Smooth muscle cell (in vitro differentiated cells): ENCODE measurements at regions not wholly inside any gene's neighbourhood (a gene's known extent, or its start where the extent isn't known, plus 50 kb on each side); places are given as distances from the start of the nearest gene placed in this dataset.

Experiments
- DNase-seq: peaks from one replicate; lab custom pipeline; 2025; ENCODE audit not compliant: unreplicated experiment; lab: John Stamatoyannopoulos, UW
- H2AFZ ChIP-seq: fragments of 200-600 bp; sonication (generic); 2 replicates; pipeline ENCODE4 v1.6.0; 2016; ENCODE audit warnings: antibody characterized with exemption, low read depth, mild to moderate bottlenecking
- H3F3A ChIP-seq: fragments of 200-600 bp; sonication (generic); 2 replicates; pipeline ENCODE4 v1.6.0; 2017; ENCODE audit warnings: antibody characterized with exemption, low read depth
- H3K27ac ChIP-seq: fragments of 200-600 bp; sonication (generic); 2 replicates; pipeline ENCODE4 v1.5.1; 2016; ENCODE audit warnings: low read depth, mild to moderate bottlenecking
- H3K27me3 ChIP-seq: fragments of 200-600 bp; sonication (generic); 2 replicates; pipeline ENCODE4 v1.6.1; 2016; ENCODE audit warnings: low read depth, mild to moderate bottlenecking
- H3K36me3 ChIP-seq: fragments of 200-600 bp; sonication (generic); 2 replicates; pipeline ENCODE4 v1.5.1; 2016; ENCODE audit warnings: low read depth
- H3K4me1 ChIP-seq: fragments of 200-600 bp; sonication (generic); 2 replicates; pipeline ENCODE4 v1.5.1; 2016; ENCODE audit warnings: low read depth
- H3K4me2 ChIP-seq: fragments of 200-600 bp; sonication (generic); 2 replicates; pipeline ENCODE4 v1.6.0; 2016; ENCODE audit warnings: mild to moderate bottlenecking
- H3K4me3 ChIP-seq: fragments of 200-600 bp; sonication (generic); 2 replicates; pipeline ENCODE4 v1.5.1; 2016; ENCODE audit warnings: mild to moderate bottlenecking
- H3K79me2 ChIP-seq: fragments of 200-600 bp; sonication (generic); 2 replicates; pipeline ENCODE4 v1.6.0; 2016; ENCODE audit warnings: low read depth, mild to moderate bottlenecking
- H3K9ac ChIP-seq: fragments of 200-600 bp; sonication (generic); 2 replicates; pipeline ENCODE4 v1.6.0; 2016; ENCODE audit warnings: low read depth
- H3K9me3 ChIP-seq: fragments of 200-600 bp; sonication (generic); replicated peaks from 2 replicates; pipeline ENCODE4 v1.5.1; 2016; ENCODE audit warnings: low read depth
- H4K20me1 ChIP-seq: fragments of 200-600 bp; sonication (generic); 2 replicates; pipeline ENCODE4 v1.6.0; 2016; ENCODE audit warnings: low read depth
- WGBS: methylation state at CpG from one replicate; pipeline ENCODE4 v1.1.7; 2016; ENCODE audit warnings: low lambda C conversion rate; 5-methylcytosine and 5-hydroxymethylcytosine counted together
- TF ChIP-seq, protein P1 (sequence below): fragments of 200-600 bp; sonication (generic); IDR thresholded peaks from 2 replicates; pipeline ENCODE4 v1.5.1; 2017; ENCODE audit warnings: borderline replicate concordance, mild to moderate bottlenecking, antibody characterized with exemption; ENCODE audit not compliant: insufficient read depth, poor library complexity, severe bottlenecking

DNA sequence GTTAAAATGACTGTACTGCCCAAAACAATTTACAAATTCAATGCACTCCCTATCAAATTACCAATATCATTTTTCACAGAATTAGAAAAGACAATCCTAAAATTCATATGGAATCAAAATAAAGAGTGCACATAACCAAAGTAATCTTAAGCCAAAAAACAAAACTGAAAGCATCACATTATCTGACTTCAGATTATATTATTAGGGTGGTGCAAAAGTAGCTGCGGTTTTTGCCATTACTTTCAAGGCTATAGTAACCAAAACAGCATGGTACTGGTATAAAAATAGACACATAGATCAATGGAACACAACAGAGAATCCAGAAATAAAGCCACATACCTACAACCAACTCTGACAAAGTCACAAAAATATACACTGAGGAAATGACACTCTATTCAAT, 396.6 kb downstream of the EIPR1 start:
- Histone ChIP-seq H3K9me3 (no peaks in the 10 kb centered on the region), H2AFZ (no peak overlapping the region), H3F3A (no peaks in the 10 kb centered on the region), H3K27ac (no peak overlapping the region), H3K4me2 (no peak overlapping the region), H3K27me3 (no peaks in the 10 kb centered on the region), H3K4me1 (no peaks in the 10 kb centered on the region), H3K79me2 (no peaks in the 10 kb centered on the region), H4K20me1 (no peaks in the 10 kb centered on the region), H3K9ac (no peak overlapping the region), H3K4me3 (no peak overlapping the region), H3K36me3 (no peaks in the 10 kb centered on the region)
- WGBS: 93% methylated on average over 1 of the region's 1 CpG
- TF ChIP-seq, protein P1, sequence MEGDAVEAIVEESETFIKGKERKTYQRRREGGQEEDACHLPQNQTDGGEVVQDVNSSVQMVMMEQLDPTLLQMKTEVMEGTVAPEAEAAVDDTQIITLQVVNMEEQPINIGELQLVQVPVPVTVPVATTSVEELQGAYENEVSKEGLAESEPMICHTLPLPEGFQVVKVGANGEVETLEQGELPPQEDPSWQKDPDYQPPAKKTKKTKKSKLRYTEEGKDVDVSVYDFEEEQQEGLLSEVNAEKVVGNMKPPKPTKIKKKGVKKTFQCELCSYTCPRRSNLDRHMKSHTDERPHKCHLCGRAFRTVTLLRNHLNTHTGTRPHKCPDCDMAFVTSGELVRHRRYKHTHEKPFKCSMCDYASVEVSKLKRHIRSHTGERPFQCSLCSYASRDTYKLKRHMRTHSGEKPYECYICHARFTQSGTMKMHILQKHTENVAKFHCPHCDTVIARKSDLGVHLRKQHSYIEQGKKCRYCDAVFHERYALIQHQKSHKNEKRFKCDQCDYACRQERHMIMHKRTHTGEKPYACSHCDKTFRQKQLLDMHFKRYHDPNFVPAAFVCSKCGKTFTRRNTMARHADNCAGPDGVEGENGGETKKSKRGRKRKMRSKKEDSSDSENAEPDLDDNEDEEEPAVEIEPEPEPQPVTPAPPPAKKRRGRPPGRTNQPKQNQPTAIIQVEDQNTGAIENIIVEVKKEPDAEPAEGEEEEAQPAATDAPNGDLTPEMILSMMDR: no peak
- DNase-seq: no peak

DNA sequence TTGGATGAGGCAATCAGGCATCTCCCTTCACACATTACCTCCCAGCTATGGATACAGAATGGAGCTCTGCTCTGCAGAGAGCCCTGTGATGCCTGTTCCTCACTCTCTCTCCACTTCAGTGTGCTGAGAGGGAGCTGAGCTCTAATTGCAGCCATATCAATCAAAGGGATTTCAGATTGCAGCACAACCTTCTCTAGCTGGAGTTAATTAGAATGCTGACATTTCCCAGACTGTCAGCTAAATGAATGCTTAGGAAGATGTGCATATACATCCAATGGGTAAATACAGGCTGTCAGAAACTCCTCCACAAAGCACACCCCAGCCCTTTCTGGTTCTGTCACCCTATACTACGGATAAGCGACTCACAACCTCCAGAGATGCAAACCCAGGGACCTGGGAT, 402.6 kb downstream of the EIPR1 start:
- no peak overlapping the region for H3K27ac ChIP-seq
- H3K27me3 ChIP-seq: no peaks in the 10 kb centered on the region
- H3K79me2 ChIP-seq: no peaks in the 10 kb centered on the region
- no peaks in the 10 kb centered on the region for H3K36me3 ChIP-seq
- H3K4me3 ChIP-seq: no peak overlapping the region
- whole genome bisulfite sequencing: 51% methylated on average over 2 of the region's 2 CpGs
- no peaks in the 10 kb centered on the region for H3K9me3 ChIP-seq
- no peak overlapping the region for H3K9ac ChIP-seq
- TF ChIP-seq, protein P1: no peak
- DNase-seq: no peak
- H3F3A ChIP-seq: no peaks in the 10 kb centered on the region
- no peak overlapping the region for H3K4me2 ChIP-seq
- H3K4me1 ChIP-seq: no peaks in the 10 kb centered on the region
- no peak overlapping the region for H2AFZ ChIP-seq
- H4K20me1 ChIP-seq: no peaks in the 10 kb centered on the region

DNA sequence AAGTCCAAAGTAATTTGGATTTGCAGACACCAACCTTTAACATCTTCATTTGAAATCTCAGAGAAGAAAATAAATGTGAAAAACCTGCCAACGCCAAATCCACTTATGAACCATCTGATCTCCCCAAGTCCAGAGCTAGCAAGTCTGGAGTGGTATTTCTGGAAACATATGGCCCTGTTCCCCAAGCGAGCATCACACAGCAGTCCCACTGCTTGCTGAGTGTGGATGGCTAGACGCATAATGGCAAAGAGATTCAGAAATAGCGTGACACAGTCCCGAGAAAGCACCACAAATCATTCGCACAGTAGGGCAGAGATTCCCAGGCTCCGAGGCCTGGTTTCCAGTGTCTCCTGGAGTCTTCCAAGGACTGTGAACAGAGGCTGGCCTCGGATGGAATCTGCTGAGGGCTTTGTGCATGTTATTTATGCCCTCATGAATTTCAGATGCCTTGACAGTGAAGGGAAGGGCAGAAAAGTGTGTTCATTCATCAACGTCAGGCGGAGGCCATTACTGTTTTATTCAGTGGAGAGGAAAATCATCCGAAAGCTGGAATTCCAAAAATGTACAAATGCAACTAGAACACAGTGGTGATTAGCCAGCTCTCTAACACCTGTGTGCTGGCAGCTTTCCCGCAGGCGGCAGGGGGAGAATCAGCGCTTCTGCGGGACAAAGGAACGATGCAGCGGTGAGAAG, 417.0 kb downstream of the EIPR1 start:
- Histone ChIP-seq H3K36me3 (no peaks in the 10 kb centered on the region), H3K79me2 (no peaks in the 10 kb centered on the region), H3K9ac (no peak overlapping the region), H3K27me3 (no peaks in the 10 kb centered on the region), H4K20me1 (no peaks in the 10 kb centered on the region), H3K4me2 (no peak overlapping the region), H3K4me3 (no peak overlapping the region), H3F3A (no peaks in the 10 kb centered on the region), H3K9me3 (no peaks in the 10 kb centered on the region), H2AFZ (no peak overlapping the region), H3K27ac (no peak overlapping the region), H3K4me1 (no peaks in the 10 kb centered on the region)
- DNase-seq: no peak
- TF ChIP-seq, protein P1: no peak
- WGBS: 88% methylated on average over 17 of the region's 17 CpGs

DNA sequence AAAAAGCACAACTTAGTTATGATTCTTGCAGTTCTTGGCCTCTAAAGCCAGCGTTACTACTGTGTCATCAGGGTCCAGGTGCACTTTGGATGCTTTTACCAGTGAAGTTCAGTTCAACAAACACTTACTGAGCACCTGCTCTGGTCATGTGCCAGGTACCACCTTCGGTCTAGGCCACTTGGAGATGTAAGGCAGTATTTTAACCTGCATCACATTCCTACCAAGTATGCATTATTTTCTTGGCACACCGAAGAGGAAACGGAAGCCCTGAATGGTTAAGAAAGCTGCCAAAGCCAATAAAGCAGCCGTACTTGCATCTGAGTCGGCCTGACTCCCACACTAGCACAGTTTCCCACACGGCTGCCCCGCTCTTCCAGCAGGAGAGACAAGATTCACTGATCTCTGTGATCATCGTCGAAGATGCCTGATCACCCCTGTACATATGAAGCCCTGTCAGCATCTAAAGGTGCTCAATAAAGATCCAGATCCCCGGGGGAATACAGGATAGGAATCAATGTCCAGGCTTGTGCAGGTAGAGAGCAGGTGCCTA, 427.1 kb downstream of the EIPR1 start:
- H3K27ac ChIP-seq: no peak overlapping the region
- H3K9ac ChIP-seq: no peak overlapping the region
- TF ChIP-seq, protein P1: no peak
- H3K4me3 ChIP-seq: no peak overlapping the region
- H3F3A ChIP-seq: no peaks in the 10 kb centered on the region
- no peak for DNase-seq
- H3K4me1 ChIP-seq: no peaks in the 10 kb centered on the region
- H4K20me1 ChIP-seq: no peaks in the 10 kb centered on the region
- 91% methylated on average over 11 of the region's 11 CpGs for WGBS
- H2AFZ ChIP-seq: no peak overlapping the region
- H3K9me3 ChIP-seq: no peaks in the 10 kb centered on the region
- no peaks in the 10 kb centered on the region for H3K27me3 ChIP-seq
- H3K79me2 ChIP-seq: no peaks in the 10 kb centered on the region
- no peak overlapping the region for H3K4me2 ChIP-seq
- no peaks in the 10 kb centered on the region for H3K36me3 ChIP-seq
